ENCODE measurements at regions not wholly inside any gene's neighbourhood (a gene's known extent, or its start where the extent isn't known, plus 50 kb on each side); places are given as distances from the start of the nearest gene placed in this dataset.

DNA sequence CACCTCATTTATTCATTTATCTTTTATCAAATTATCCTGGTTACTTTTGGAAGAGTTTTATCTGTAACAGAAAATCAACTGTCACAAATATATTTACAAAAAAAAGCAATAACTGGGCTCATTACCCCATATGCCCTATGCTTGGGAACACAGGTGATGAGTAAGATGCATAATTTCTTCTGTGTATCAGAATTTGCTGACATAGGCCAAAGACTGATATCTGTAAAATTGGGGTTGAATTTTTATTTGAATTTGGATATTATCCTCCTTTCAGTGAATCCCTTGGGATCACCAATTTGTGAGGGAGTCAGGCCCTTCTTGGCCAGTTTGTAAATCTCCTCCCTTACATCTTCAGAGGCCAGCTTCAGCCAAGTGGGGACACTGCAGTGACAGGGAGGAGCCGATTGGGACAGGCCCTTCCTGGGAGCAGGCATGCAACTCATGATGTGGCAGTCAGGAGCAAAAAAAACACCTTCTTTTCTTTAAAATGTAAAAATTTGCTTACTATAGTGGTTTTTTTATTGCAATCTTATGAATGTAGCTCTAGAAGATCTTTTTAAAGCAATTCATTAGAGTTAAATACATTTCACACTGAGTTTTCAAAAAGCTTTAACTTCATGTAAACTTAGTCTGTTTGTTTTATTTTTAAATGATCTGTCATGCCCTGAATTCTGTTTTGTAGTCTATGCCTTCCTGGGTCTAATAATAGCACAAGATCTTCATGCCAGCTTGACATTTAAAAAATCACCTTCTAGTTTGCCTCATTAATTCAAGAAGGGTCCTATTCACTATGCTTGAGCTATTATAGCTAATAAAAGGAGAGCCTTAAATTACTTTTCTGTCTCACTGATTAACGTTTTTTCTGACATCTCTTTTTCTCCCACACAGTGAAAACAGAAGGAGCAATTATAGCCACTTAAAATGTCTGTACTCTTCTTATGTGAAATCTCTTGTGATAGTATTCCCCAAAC, 136.6 kb upstream of the SPRY1 start:
- no peak for DNase-seq (ENCODE audit: extremely low read depth in 1 of 2, low read depth in 1 of 2)

GRCh38 chr4:123260653-123261052, 135.9 kb upstream of the SPRY1 start:
- DNase-seq (ENCODE audit: extremely low read depth in 1 of 2, low read depth in 1 of 2) = no peak

GRCh38 chr4:123262080-123262479, 134.5 kb upstream of the SPRY1 start:
- no peak for DNase-seq (ENCODE audit: extremely low read depth in 1 of 2, low read depth in 1 of 2)

- DNase-seq (ENCODE audit: extremely low read depth in 1 of 2, low read depth in 1 of 2) = no peak
These were observed 131.2 kb upstream of the SPRY1 start for GRCh38 chr4:123265443-123265842.

GRCh38 chr4:123266221-123266620, 130.4 kb upstream of the SPRY1 start:
- DNase-seq (ENCODE audit: extremely low read depth in 1 of 2, low read depth in 1 of 2) = no peak

DNA sequence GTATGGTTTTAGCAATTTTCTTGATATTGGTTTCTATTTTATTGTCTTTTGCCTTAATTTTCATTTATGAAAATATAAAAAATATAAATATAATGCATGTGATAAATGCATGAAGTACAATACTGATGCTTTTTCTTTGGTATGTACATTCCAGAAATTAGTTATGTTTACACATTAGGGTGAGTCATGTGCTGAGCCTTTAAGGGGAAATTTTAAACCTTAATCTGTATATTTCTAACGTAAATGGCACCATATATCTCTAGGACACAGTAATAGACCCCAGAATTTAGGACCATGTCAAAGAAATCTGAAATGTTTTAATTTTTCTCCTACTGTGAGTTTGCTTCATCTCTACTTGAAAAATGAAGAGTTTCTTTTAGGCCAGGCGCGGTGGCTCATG, 117.8 kb upstream of the SPRY1 start:
- DNase-seq (ENCODE audit: extremely low read depth in 1 of 2, low read depth in 1 of 2) = no peak

- no peak for DNase-seq (ENCODE audit: extremely low read depth in 1 of 2, low read depth in 1 of 2)
These were observed 113.2 kb upstream of the SPRY1 start for GRCh38 chr4:123283371-123283895.

DNA sequence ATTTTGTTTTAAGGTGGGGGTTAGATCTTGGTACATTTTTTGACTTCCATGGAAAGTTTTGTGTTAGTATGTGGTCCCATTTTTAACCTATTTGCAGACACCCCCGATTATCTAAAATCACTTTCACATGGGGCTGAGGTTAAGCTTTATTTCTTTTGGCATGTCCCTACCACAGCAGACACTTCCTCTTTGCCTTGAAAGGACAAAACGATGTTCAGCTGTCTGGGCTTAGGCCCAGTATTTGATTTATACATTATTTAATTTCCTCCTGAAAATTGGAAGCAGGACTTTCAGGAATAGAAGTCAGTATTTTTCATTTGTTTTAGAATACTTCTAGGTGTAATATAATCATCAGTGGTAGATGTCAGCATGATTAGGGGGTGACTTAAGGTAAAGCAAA, 112.4 kb upstream of the SPRY1 start:
- no peak for DNase-seq (ENCODE audit: extremely low read depth in 1 of 2, low read depth in 1 of 2)

GRCh38 chr4:123286903-123287466, 109.6 kb upstream of the SPRY1 start:
- DNase-seq (ENCODE audit: extremely low read depth in 1 of 2, low read depth in 1 of 2) = no peak

DNA sequence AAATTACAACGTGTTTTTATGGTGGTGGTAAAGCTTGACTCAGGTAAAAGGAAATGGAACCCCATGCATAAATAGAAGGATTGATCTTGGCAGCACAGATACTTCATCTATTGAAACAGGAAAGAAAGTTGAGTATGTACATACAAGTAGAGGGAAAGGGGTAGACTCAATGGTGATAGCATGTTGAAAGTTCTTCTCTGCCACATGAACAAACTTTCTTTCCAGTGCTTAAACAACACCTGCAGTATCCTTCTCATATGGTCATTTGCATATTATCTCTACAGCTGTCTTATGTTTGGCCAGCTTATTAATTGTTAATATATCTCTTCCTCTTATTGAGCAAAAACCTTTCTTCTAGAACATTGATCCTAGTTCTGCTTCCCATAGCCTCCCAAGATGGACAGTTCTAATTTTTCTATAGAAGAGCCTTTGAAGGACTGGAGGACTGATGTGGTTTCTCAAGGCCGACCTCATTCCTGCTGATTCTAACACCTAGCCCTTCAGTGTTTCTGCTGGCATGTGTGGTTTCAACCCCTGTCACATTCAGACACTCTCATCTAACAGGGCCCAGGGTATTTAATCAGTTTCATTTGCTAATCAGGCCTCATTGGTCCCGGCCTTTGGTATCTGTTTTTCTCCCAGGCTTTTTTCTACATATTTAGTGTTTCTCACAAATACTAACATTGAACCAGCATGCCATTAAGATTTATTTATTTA, 108.1 kb upstream of the SPRY1 start:
- no peak for DNase-seq (ENCODE audit: extremely low read depth in 1 of 2, low read depth in 1 of 2)

DNA sequence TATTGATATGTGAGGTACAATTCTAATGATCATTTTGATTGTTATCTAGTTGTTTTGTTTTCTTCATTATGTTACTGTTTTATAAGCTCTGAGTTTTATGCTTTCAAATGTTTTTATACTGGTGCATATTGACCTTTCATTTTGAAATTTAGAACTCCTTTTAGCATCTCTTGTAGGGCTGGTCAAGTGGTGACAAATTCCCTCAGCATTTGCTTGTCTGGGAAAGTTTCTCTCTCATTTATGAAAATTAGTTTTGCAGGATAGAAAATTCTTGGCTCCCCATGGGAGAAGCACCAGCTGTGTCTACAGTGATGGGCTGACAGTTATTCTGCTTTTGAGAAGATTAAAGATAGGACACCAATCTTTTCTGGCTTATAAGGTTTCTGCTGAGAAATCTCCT, 105.3 kb upstream of the SPRY1 start:
- no peak for DNase-seq (ENCODE audit: extremely low read depth in 1 of 2, low read depth in 1 of 2)

- no peak for DNase-seq (ENCODE audit: extremely low read depth in 1 of 2, low read depth in 1 of 2)
These were observed 98.8 kb upstream of the SPRY1 start for GRCh38 chr4:123297836-123298235.

DNA sequence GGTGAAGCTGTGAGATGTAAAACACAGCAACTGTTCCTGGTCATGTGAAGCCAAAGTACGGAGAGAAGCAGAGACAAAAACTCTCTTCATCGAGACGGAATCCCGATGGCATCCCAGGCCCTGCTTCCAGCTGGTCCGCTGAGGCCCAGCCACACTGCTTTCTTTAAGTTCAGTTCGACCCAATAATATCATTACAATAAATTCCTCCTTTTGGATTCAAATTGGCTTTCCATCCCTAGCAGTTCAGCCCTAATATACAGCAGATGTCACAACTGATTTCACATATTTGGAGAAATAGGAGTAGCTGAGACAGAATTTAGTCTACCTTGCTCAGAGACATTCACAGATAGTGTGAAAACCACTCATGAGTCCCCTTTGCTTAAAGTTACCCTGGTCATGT, 98.3 kb upstream of the SPRY1 start:
- no peak for DNase-seq (ENCODE audit: extremely low read depth in 1 of 2, low read depth in 1 of 2)

DNA sequence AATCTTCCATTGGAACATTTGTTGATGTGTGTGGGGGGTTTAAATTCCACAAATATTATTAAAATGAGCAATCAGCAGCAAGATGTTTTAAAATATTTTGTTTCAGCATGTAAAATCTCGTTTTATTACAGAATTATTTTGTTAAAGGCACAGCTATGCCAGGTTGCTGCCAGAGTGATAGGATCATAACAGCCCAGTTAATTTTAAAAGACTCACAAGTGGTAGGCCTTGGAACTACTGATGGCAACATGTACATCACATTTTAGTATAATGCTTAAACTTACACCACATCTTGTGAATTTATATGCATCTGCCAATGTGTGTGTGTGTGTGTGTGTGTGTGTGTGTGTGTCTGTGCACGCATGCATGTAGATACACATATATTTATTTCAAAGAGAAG, 97.8 kb upstream of the SPRY1 start:
- DNase-seq (ENCODE audit: extremely low read depth in 1 of 2, low read depth in 1 of 2) = no peak

DNA sequence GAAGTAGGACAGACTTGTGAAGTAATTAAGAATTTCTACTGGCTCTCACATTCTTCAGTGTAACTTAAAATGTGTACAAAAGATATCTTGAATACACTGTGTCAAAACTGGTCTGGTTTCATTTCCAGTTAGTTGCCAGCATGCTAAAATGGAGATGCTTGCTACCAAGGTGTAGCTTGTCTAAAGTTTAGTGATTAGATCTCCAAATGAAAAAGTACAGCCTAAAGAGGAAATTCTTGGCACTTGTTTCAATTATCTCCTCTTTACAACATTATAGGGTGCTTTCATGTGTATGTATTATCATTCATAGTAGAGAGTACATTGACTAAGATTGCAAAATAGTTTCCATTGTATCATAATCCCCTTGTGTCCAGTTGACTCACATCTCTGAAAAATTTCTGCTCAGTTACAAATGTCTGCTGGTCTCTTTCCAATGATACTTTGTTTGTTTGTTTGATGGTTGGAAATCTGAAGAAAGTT, 97.3 kb upstream of the SPRY1 start:
- DNase-seq (ENCODE audit: extremely low read depth in 1 of 2, low read depth in 1 of 2) = no peak

- no peak for DNase-seq (ENCODE audit: extremely low read depth in 1 of 2, low read depth in 1 of 2)
These were observed 96.2 kb upstream of the SPRY1 start for GRCh38 chr4:123300222-123301039.

- DNase-seq (ENCODE audit: extremely low read depth in 1 of 2, low read depth in 1 of 2) = no peak
These were observed 94.7 kb upstream of the SPRY1 start for GRCh38 chr4:123301923-123302322.

GRCh38 chr4:123304151-123304964, 92.2 kb upstream of the SPRY1 start:
- peak in 1 of 2 donors; percentile 1 for DNase-seq (ENCODE audit: extremely low read depth in 1 of 2, low read depth in 1 of 2)

GRCh38 chr4:123305736-123306135, 90.9 kb upstream of the SPRY1 start:
- DNase-seq (ENCODE audit: extremely low read depth in 1 of 2, low read depth in 1 of 2) = no peak

GRCh38 chr4:123306769-123307168, 89.8 kb upstream of the SPRY1 start:
- no peak for DNase-seq (ENCODE audit: extremely low read depth in 1 of 2, low read depth in 1 of 2)

All from stimulated activated CD8-positive, alpha-beta memory T cell treated with anti-CD3 and anti-CD28 coated beads, Interleukin-7, amount 100 ng/mL, for 48 hours (primary cell).